Tongue (tissue), 1 donor: ENCODE measurements at regions not wholly inside any gene's neighbourhood (a gene's known extent, or its start where the extent isn't known, plus 50 kb on each side); places are given as distances from the start of the nearest gene placed in this dataset.
"Not testable (repeated sequence)": the region's sequence is repeated elsewhere in the genome, so short reads cannot be mapped to it uniquely, and the experiment has no call there.

Experiments
- DNase-seq: peaks from one replicate; pipeline ENCODE4 v3.0.0-alpha.2; 2015

DNA sequence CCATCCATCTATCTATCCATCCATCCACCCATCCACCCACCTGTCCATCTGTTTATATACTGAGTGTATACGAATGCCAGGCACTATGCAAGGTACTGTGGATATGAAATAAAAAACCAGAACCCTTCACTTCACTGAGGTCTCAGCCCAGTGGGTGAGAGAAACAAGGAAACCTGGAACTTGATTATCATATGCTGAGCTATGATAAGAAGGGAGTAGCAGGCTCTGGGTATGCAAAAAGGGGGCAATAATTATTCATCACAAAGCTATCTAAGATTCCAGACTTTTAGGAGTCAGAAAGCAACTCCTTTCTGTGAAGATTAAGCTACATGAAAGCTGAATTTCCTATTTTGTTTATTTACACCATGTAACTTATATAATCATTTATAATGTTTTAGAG, 327.7 kb upstream of the IL12A start:
- no peak for DNase-seq

DNA sequence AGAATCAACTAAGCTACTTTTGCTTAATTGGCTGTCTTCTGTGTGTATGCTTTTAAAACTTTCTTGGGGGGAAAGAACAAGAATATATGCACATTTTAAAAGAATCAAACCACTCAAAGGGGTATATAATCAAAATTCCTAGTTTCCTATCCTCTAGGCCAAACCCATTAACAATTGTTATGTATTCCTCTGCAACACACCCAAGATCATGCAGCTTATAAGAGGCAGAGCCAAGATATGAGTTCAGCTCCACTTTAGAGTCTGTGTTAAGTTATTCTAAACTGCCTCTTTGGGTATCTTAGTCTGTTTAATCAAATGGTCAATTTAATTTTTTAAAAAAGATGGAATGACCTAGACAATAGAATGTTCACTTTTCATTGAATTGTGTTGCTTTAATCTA, 326.1 kb upstream of the IL12A start:
- no peak for DNase-seq

DNA sequence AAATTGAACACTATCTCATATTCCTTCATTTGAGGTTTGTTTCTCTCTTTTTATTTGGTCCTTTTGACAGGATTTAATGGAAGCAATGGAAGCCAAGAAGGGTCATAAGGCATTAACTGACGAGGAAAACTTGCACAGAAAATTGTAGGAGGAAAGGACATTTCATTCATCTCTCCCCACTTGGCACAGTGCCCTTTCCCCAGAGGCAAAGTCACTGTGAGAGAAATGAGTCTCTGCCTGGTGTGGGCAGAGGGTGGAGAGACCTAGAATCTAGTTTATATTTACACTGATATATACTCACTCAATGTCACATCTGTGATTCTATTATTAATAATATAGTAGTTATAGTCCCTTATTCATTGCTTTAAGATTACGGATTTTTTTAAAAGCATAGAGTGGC, 324.6 kb upstream of the IL12A start:
- peak; percentile 6 for DNase-seq

DNA sequence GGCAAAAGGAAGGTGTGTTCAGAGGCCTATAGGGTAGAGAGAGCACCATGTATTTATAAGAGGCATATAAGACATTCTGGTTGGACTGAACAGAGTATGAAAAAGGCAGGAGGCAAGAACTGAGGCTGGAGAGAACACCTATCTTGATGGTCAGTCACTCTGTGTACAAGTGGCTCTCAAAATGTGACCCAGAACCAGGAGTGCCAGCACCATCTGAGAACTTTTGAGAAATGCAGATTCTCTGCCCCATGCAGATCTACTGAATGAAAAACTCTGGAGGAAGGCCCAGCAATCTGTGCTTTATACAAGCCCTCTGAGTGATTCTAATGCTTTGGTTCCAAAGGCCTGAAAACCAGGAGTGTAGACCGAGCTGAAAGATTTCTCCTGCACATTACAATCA, 324.0 kb upstream of the IL12A start:
- DNase-seq = no peak

DNA sequence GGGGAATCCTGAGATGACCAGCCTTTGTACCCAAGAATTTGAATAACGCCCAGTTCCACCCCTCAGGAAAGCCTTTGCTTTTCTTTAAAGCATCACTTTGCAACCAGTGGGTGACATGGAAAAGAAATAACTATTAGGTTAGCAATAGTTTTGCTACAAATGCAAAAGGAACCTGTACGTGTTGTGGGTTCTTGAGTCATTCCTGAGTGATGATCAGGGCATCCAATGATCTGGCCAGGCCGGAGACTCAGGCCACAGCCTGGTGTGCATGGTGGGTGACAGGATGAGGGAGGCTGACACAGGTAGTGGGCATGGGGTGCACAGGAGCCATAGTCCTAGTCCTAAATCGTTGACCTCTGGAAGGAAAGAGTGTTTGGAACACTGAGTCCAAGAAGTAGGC, 321.4 kb upstream of the IL12A start:
- no peak for DNase-seq

DNA sequence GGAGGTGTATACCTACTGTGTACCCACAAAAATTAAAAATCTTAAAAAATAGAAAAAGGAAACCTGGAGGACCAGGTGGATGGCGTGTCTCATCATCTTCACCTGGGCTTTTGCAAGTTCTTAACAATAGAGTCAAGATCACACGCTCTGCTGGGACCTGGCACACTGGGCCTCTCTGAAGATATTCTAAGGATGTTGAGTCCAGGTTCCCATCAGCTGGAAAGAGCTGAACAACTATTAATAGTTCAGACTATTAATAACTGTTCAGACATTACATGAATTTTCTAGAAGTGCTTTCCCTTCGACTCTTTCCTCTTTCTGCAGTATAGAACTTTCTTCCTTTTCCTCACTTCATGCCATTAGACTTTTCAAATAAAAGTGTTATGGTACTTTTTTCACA, 320.2 kb upstream of the IL12A start:
- DNase-seq = no peak

DNA sequence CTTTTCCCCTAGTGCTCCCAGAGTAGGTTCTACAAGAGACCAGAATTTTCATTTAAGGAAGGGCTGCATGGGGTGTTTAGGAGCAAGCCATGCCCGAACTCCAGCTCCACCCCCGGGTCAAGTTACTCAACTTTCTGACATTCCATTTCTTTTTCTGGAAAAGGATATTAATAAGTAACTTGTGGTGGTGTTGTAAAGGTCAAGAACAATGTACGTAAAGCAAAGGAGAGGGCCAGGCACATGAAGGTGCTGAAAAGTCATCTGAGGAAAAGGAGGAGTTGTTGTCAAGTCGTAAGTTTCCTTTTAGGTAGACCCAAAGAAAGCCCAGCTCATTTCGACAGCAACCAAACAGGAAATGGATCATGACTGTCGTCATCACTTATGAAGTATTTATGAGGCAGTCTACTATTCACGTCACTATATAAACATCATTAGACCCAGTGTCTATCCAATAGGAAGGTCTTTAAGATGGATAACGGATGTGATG, 319.6 kb upstream of the IL12A start:
- DNase-seq = no peak

DNA sequence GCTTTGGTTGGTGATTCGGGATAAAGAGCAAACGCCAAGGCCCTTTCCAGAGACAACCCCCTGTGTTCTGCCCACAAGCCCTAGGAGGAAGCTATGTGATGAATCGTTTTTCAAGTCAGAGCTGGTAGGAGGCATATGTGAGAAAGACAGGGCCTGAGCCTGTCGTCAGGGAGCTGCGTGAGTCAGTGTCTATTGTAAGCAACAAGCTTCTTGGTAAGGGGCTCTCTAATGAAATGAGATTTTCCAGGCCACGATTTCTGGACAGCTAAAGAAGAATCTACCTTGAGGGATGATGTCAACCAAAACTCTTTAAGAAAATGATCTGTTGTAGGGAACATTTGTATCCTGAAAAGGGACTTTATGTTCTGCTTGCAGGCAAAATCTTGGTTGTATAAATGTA, 318.9 kb upstream of the IL12A start:
- peak; percentile 57 for DNase-seq

DNA sequence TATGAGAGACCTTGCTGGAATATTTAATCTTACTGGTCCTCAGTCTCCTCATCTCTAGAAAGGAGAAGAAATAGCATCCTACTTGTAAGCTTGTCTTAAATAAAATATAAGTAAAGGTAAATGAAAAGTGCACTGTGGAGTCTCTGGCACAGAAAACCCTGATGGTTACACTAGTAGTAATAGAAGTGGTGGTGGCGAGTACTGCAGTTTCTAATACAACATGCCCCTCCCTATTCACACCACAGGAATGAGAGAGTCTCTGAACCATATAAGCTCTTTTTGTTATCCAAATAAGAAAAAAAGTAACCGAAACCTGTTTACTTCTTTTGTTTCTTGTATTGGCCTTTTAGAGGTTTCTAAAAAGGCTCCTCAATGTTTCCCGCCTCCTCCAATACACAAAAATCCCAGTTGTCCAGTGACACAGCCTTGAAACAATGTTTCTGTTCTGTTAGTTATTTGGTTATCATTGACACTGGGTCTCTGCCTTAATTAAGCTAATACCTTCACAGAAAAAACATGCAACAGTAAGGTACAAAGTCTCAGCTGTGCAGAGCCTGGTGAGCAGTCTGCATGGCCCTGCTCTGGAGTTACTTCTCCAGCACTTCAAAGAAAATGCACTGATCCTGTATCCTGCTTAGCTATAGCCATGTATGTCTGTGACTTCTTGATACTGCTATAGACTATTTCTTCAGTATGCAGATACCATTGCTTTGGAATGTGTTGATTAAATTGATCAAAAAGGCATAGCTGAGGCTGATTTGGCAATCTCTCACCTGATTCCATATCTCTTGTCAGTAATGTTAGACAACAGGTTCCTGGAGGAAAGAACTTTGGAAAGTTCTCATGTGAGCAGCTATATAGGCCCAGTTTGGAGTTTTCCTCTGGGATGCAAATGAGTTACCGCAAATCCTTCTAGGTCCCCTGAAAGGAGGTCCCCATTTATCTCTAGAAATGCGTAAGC, 315.6 kb upstream of the IL12A start:
- no peak for DNase-seq

DNA sequence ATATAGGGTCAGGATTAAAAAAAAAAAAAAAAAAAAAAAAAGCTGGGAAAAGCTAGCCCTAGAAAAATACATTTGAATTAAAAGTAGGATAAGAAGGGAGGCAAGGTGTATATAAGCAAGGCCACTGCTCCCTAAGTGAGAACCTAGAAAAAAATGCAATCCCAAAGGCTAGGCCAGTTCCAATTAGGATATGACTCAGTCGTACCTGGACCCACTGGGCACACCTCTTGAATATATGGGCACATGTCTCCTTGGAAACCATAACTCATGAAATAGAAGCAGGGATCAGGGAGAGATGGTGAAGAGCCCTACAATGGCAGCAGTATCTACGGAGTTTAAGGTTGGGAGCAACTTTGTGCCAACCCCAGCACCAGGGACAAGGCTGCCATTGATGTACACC, 314.1 kb upstream of the IL12A start:
- no peak for DNase-seq

DNA sequence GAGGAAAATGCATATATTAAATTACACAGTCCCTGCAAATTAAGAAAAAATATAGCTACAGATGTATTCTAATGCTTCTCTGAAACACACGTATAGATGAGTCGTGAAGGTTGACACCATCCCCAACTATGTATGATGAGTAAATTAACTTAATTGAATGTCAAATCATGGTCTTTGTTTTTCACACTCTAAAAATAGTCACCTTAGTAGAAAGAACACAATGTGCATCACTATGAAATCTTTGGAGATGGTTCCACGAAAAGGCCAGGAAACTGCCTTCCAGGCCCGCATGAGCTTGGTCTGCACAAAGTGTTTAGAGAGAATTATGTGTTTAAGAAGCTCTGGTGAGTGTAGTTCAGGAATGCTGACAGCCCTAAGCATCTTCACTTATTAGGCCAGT, 313.4 kb upstream of the IL12A start:
- no peak for DNase-seq

DNA sequence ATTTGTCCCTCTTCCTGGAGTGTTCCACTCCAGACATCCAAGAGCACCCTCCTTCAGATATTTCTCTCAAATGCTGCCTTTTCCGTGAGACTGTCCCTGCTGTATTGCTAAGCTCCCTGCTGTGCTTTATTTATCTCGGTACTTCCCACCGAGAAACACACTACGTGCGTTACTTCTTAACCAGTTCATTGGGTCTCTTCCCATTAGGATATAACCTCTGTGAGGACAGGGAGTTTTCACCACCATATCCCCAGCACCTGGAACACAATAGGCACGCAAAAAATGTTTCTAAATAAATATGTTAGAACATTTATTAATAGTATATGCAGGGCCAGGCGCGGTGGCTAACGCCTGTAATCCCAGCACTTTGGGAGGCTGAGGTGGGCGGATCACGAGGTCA, 308.7 kb upstream of the IL12A start:
- no peak for DNase-seq

DNA sequence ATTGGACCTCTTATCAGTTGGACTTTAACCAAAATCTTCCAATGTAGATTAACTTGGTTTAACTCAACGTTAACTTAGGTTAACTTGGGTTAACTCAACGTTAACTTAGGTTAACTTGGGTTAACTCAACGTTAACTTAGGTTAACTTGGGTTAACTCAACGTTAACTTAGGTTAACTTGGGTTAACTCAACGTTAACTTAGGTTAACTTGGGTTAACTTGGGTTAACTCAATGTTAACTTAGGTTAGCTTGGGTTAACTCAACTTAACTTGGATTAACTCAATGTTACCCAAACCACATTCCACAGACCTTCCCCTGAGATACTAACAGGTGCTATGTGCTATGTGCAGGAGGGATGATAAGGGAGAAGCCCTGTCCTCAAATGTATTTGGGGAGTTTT, 306.9 kb upstream of the IL12A start:
- DNase-seq = not testable (repeated sequence)

DNA sequence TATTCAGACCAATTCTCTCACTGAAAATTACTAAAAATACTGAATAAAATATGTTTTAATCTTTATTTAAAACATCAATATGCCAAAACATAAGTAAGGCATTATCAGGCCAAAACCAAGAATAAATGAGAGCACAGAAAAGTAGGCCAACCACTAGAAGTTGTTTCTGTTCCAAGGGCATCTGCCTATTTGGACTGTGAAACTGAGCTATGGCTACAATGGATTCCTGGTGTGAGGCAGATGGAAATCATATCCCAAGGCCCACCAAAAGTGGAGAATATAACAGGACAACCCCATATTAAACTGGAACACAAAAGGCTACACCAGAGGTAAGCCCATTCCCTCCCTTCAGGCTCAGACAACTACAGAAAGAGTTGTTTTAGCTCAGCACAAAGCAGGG, 302.8 kb upstream of the IL12A start:
- DNase-seq = no peak

DNA sequence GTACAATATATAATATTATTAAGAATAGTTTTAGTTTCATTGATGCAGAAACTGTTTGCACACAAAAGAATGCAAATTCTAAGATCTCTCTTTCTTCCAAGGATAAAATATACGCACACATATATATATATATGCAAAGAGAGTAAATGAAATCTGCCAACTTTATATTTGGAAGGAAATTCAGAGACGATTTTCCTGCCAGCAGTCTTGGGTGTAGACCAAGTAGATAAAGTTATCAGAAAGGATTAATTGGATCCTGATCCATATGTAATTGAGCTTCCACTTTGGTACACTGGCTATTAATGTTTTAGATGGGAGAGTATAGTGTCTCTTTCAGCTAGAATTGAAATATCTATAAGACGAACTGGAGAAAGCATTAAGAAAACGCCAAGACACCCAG, 295.4 kb upstream of the IL12A start:
- DNase-seq = no peak

DNA sequence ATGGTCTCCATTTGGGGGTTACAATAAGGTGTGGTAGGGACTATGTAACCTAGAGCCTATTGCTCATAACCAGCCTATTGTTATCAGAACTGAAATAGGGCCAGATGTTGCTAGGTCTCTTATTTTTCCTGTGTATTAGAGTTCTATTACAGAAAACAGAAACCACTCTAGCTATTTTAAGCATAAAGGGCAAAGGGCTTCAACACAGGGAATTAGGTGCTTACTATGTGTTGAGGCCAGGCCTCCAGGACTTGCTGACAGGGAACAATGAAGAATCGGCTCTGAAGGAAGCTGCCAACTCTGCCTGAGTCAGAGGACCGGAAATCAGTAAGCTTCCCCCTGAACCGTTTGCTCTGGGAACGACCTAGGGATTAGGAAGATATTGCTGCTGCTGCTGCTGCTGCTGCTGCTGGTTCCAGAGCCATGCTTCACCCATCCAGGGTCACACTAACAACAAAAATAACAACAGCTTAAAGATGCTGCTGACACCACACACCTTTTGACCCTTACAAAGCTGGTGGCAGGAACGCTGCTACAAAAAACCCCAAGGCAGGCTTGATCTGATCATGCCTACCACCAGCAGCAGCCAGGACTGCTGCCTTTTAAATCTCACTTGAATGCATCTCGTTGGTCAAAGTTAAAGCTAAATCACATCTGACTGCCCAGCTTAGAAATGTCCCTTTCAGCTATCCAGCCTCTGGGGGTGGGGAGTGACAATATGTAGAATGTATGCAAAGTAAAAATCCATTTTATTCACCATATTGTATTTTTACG, 276.9 kb upstream of the IL12A start:
- peak; percentile 17 for DNase-seq

DNA sequence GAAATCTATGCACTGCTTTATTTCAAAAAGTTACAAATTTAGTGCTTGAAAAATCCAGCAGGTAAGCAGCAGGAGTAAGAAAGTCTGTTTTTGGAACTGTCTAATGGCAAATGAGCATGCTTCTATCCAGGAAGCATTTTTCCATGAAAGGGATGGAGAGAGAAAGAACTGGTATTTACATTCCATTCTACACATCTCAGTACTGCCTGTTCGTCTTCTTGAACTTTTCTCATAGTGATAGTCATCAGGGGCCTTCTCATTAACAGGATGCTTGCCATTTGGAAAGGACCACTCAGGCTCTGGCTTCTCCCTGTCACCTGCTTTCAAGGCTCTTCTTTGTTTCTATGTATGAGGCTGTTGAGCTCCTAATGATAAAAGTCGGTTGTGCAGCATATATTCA, 267.3 kb upstream of the IL12A start:
- no peak for DNase-seq

DNA sequence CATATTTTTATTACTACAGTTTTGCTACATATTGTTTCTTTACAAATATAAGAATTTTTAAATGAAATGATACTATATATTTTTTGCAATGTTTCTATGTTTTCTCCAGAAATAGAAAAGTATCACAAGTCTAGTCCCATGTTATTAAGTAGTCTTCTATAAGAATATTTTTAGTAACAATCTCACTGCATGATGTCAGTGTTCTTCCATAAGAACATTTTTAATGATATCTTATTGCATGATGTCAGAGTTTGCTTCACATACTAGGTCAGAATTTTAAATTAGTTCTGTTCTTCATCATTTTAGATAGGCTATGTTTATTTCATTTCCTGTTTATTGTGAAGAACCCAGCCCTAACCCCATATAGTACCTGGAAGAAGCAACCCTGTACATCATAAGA, 265.3 kb upstream of the IL12A start:
- DNase-seq = no peak

DNA sequence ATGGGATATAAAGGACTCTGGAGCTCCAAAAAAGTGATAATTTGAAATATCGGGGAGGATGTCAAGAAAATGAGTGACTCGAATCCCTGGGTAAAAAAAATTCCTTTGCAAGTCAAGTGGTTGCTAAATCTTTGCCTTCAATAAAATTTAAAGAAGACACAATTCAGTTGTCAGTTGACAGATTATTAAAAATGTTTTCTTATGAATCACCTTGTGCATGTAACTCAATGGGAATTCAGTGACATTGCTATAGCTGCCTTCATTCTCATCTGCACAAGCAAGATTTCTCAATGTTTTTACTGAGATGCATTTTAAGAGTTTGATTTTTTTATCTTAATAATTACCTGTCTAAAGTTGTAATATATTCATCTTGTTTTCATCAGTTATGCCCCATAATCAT, 264.0 kb upstream of the IL12A start:
- DNase-seq = no peak

DNA sequence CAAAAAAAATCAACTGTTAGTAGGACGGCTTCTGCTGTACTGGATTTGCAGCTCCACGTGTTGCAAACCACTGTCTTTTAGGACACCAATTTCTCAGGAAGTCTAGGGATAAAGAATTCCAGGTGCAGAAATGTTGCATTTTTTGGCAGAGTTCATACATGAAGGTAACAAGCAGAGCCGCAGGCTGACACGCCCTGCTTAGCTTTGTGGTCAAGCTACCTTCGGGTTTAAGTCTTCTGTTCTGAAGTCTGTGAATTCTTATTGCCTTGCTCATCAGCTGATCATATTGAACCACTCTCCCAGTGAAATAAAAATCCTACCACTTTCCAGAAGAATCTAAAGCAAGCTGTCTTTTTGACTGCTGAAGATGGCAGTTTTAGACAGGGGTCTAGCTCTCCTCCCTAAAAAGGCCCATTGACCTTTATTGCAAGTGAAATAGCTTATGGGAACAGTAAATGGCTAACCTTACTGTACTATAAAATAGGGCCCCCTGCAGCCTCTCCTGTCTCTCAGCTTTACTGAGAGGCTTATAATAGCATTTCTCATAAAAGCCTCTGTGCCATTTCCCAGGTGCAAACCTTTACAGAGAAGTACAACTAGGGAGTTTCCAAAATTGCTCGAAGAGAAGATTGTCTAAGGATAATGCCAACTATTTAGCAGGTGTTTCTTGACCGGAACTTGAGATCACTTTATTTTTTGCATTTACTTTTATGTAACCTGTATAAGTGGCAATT, 262.2 kb upstream of the IL12A start:
- DNase-seq = no peak

DNA sequence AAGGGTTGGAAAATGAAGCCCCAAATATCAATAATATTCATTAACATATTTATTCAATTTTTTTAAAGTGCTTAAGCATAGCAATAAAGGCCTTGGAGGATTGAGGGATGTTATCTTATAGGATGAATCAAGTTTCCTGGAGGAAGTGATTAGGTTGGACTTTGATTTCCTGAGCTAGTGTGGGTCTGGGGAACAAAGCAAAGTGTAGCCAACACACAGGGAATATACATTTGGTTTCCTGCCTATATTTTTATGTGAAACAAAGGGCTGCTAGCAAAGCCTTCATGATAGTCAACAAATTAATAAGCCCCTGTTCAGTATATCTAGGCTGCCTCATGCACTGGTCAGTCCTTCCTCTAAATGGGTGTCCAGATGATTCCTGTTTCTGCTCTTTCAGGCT, 261.1 kb upstream of the IL12A start:
- no peak for DNase-seq

DNA sequence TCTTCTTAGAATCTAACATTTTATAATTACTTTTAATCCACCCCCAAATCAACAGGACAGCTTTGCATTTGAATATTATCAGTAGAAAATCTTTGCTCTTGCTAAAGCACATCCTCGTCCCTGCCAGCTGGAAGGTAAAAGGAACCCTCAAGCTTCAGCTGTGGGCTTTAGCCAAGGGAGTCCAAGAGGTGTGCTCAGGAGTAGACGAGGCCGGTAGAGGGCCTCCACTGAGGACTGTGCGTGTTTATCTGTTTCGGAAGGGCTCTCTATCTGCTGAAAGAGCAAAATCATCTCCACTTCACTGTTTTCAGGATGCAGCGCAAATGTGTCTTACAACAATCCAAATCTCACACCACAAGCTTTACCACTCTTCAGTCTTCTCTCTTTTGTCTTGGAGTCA, 257.4 kb upstream of the IL12A start:
- DNase-seq = no peak
